Fibroblast of lung (primary cell): ENCODE measurements at regions not wholly inside any gene's neighbourhood (a gene's known extent, or its start where the extent isn't known, plus 50 kb on each side); places are given as distances from the start of the nearest gene placed in this dataset.

Experiments used
- DNase-seq, 2 donors: peaks; one replicate each; pipeline versions ENCODE4 v3.0.0 to v3.0.0-alpha.2; 2010; ENCODE audit warnings: low read depth in 2 of 2
- H2AFZ ChIP-seq: 2 replicates; pipeline ENCODE4 v1.5.1; 2012; ENCODE audit warnings: low read length, control low read depth, inconsistent platforms
- H3K27ac ChIP-seq: 2 replicates; pipeline ENCODE4 v1.5.1; 2011; ENCODE audit warnings: low read length, control low read depth; ENCODE audit not compliant: insufficient read depth
- H3K27me3 ChIP-seq: 2 replicates; pipeline ENCODE4 v1.5.1; 2011; ENCODE audit warnings: mild to moderate bottlenecking, low read length; ENCODE audit not compliant: control insufficient read depth, insufficient read depth
- H3K36me3 ChIP-seq: 2 replicates; pipeline ENCODE4 v1.5.1; 2011; ENCODE audit warnings: low read length; ENCODE audit not compliant: control insufficient read depth, insufficient read depth
- H3K4me1 ChIP-seq: 2 replicates; pipeline ENCODE4 v1.5.1; 2011; ENCODE audit warnings: low read length; ENCODE audit not compliant: control insufficient read depth, insufficient read depth; ENCODE audit errors: extremely low read depth
- H3K4me2 ChIP-seq: 2 replicates; pipeline ENCODE4 v1.5.1; 2011; ENCODE audit warnings: low read length, control low read depth; ENCODE audit not compliant: insufficient read depth; ENCODE audit errors: extremely low read depth
- H3K4me3 ChIP-seq, 4 experiments: fragments of 200-600 bp in 1 of 4; sonication (generic) in 1 of 4; replicated peaks in 1 of 4; 2 replicates each; pipeline ENCODE4 v1.5.1; 2011 to 2016; ENCODE audit warnings: low read length in 4 of 4, low read depth in 3 of 4, mild to moderate bottlenecking in 3 of 4, control low read depth in 2 of 4, inconsistent platforms in 1 of 4, mixed read lengths in 1 of 4; ENCODE audit not compliant: insufficient read depth in 1 of 4; ENCODE audit errors: control extremely low read depth in 1 of 4
- H3K79me2 ChIP-seq: 2 replicates; pipeline ENCODE4 v1.5.1; 2012; ENCODE audit warnings: mild to moderate bottlenecking, low read length, inconsistent platforms; ENCODE audit not compliant: control insufficient read depth, insufficient read depth
- H3K9ac ChIP-seq: 2 replicates; pipeline ENCODE4 v1.5.1; 2011; ENCODE audit warnings: mild to moderate bottlenecking, low read length, control low read depth; ENCODE audit not compliant: insufficient read depth
- H3K9me3 ChIP-seq: 2 replicates; pipeline ENCODE4 v1.5.1; 2012; ENCODE audit warnings: low read depth, low read length; ENCODE audit not compliant: control insufficient read depth, insufficient read depth
- H4K20me1 ChIP-seq: 2 replicates; pipeline ENCODE4 v1.5.1; 2011; ENCODE audit warnings: low read length; ENCODE audit not compliant: control insufficient read depth, insufficient read depth; ENCODE audit errors: extremely low read depth
- CTCF ChIP-seq, 2 donors: IDR thresholded peaks in 1 of 2; conservative IDR thresholded peaks in 1 of 2; 1 replicate in 1 of 2; 2 replicates in 1 of 2; pipeline ENCODE4 v1.5.1; 2011 to 2012; ENCODE audit warnings: low read length in 2 of 2, control low read depth in 1 of 2, inconsistent platforms in 1 of 2, low read depth in 1 of 2, mild to moderate bottlenecking in 1 of 2
- EZH2 ChIP-seq: IDR thresholded peaks from 2 replicates; pipeline ENCODE4 v1.5.1; 2012; ENCODE audit warnings: low read length, control low read depth, mild to moderate bottlenecking; ENCODE audit errors: missing control alignments

- Histone ChIP-seq H3K27me3 (peaks cover 3% of the 10 kb centered on the region), H3K27ac (no peak overlapping the region), H3K4me3 (no peak overlapping the region), H3K4me1 (peaks cover 2% of the 10 kb centered on the region), H3K36me3 (no peaks in the 10 kb centered on the region), H3K79me2 (no peaks in the 10 kb centered on the region), H4K20me1 (no peaks in the 10 kb centered on the region), H3K9me3 (no peaks in the 10 kb centered on the region), H3K4me2 (no peak overlapping the region), H2AFZ (no peak overlapping the region), H3K9ac (no peak overlapping the region)
- TF ChIP-seq EZH2, result no peak
- no peak for TF ChIP-seq CTCF (conservative IDR thresholded peaks at IDR 0.05 in 1 of 2, IDR thresholded peaks at IDR 0.05 in 1 of 2; ENCODE audit: low read depth in 1 of 2, low read length in 2 of 2)
- DNase-seq, result peak; percentile 5 to 48
Measured at GRCh38 chr3:71956069-71956340, 171.1 kb upstream of the PROK2 start.

GRCh38 chr3:71955240-71956068 is 170.5 kb upstream of the PROK2 start:
- no peak overlapping the region for H2AFZ ChIP-seq
- DNase-seq, result peak; percentile 74 to 85
- peak; percentile 80 to 83 for TF ChIP-seq CTCF (conservative IDR thresholded peaks at IDR 0.05 in 1 of 2, IDR thresholded peaks at IDR 0.05 in 1 of 2; ENCODE audit: low read depth in 1 of 2, low read length in 2 of 2)
- TF ChIP-seq EZH2, result no peak
- H3K36me3 ChIP-seq, result no peaks in the 10 kb centered on the region
- no peaks in the 10 kb centered on the region for H4K20me1 ChIP-seq
- H3K4me3 ChIP-seq, result no peak overlapping the region
- peaks cover 2% of the 10 kb centered on the region for H3K4me1 ChIP-seq
- H3K79me2 ChIP-seq, result no peaks in the 10 kb centered on the region
- no peak overlapping the region for H3K27ac ChIP-seq
- peaks cover 3% of the 10 kb centered on the region for H3K27me3 ChIP-seq
- H3K9ac ChIP-seq, result no peak overlapping the region
- H3K9me3 ChIP-seq, result no peaks in the 10 kb centered on the region
- no peak overlapping the region for H3K4me2 ChIP-seq

GRCh38 chr3:71951842-71952241 is 166.9 kb upstream of the PROK2 start:
- H3K27me3 ChIP-seq, result peaks cover 3% of the 10 kb centered on the region
- no peak for DNase-seq
- no peak for TF ChIP-seq EZH2
- TF ChIP-seq CTCF (conservative IDR thresholded peaks at IDR 0.05 in 1 of 2, IDR thresholded peaks at IDR 0.05 in 1 of 2; ENCODE audit: low read depth in 1 of 2, low read length in 2 of 2), result no peak
- H3K36me3 ChIP-seq, result no peaks in the 10 kb centered on the region
- H3K9ac ChIP-seq, result no peak overlapping the region
- no peak overlapping the region for H3K4me2 ChIP-seq
- H2AFZ ChIP-seq, result no peak overlapping the region
- H3K79me2 ChIP-seq, result no peaks in the 10 kb centered on the region
- H3K4me1 ChIP-seq, result peaks cover 2% of the 10 kb centered on the region
- H3K27ac ChIP-seq, result no peak overlapping the region
- H4K20me1 ChIP-seq, result no peaks in the 10 kb centered on the region
- H3K9me3 ChIP-seq, result no peaks in the 10 kb centered on the region
- H3K4me3 ChIP-seq, result no peak overlapping the region
